Colonic mucosa (tissue), 4 donors: ENCODE measurements at regions not wholly inside any gene's neighbourhood (a gene's known extent, or its start where the extent isn't known, plus 50 kb on each side); places are given as distances from the start of the nearest gene placed in this dataset.

ENCODE experiments used
- DNase-seq: peaks from one replicate; pipeline ENCODE4 v3.0.0-alpha.2; 2020
- H3K27ac ChIP-seq: fragments of 200-600 bp; one replicate; pipeline ENCODE4 v1.8.0; 2021
- H3K27me3 ChIP-seq: fragments of 200-600 bp; one replicate; pipeline ENCODE4 v1.8.0; 2021
- H3K36me3 ChIP-seq: fragments of 200-600 bp; one replicate; pipeline ENCODE4 v1.8.0; 2021
- H3K4me1 ChIP-seq: fragments of 200-600 bp; one replicate; pipeline ENCODE4 v1.8.0; 2021; ENCODE audit warnings: mild to moderate bottlenecking
- H3K4me3 ChIP-seq: fragments of 200-600 bp; one replicate; pipeline ENCODE4 v1.8.0; 2021
- H3K9ac ChIP-seq, 2 donors: one replicate each; pipeline ENCODE4 v1.7.0; 2013; ENCODE audit warnings: control low read depth in 2 of 2, low read depth in 2 of 2, low read length in 2 of 2
- H3K9me3 ChIP-seq: fragments of 200-600 bp; one replicate; pipeline ENCODE4 v1.8.0; 2021
- intact Hi-C: fragments of 100-400 bp; cut with DNase I; formaldehyde crosslinking; loops from one replicate; pipeline ENCODE4 v1.14.1; 2022
- TF ChIP-seq, protein P1 (sequence below): fragments of 200-600 bp; IDR thresholded peaks from one replicate; pipeline ENCODE4 v1.8.0; 2022; ENCODE audit warnings: antibody characterized with exemption, mild to moderate bottlenecking
- donor health status: healthy.
- donor health status: DM: no; HTN: no; CAD: no.
- donor health status: DM: no; HTN: no; CAD: no.

DNA sequence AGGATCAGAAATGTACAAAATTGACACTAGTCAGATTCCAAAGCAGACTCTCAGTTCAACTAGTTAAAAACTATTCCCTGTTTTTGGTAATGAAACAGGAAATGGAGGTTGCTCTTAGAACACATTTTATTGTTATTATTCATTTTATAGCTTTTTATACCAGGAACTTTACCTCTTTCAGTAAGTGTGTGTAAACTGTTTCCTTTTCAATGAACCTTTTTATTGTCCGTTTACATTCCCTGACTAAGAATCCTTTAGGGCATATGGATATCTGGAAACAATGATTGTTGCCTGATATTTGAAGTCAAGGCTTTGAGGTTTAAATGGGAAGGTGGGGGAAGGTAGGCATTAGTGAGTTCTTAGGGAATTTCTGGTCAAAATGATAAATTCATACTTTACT, 1511.4 kb downstream of the ADGRL3 start:
- Histone ChIP-seq H3K9me3 (no peaks in the 10 kb centered on the region), H3K9ac (no peak overlapping the region), H3K4me3 (no peak overlapping the region), H3K27me3 (no peaks in the 10 kb centered on the region), H3K4me1 (no peaks in the 10 kb centered on the region), H3K36me3 (no peaks in the 10 kb centered on the region), H3K27ac (no peak overlapping the region)
- DNase-seq, result no peak
- intact Hi-C loops, result no loop called here
- TF ChIP-seq, protein P1, sequence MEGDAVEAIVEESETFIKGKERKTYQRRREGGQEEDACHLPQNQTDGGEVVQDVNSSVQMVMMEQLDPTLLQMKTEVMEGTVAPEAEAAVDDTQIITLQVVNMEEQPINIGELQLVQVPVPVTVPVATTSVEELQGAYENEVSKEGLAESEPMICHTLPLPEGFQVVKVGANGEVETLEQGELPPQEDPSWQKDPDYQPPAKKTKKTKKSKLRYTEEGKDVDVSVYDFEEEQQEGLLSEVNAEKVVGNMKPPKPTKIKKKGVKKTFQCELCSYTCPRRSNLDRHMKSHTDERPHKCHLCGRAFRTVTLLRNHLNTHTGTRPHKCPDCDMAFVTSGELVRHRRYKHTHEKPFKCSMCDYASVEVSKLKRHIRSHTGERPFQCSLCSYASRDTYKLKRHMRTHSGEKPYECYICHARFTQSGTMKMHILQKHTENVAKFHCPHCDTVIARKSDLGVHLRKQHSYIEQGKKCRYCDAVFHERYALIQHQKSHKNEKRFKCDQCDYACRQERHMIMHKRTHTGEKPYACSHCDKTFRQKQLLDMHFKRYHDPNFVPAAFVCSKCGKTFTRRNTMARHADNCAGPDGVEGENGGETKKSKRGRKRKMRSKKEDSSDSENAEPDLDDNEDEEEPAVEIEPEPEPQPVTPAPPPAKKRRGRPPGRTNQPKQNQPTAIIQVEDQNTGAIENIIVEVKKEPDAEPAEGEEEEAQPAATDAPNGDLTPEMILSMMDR, result no peak

DNA sequence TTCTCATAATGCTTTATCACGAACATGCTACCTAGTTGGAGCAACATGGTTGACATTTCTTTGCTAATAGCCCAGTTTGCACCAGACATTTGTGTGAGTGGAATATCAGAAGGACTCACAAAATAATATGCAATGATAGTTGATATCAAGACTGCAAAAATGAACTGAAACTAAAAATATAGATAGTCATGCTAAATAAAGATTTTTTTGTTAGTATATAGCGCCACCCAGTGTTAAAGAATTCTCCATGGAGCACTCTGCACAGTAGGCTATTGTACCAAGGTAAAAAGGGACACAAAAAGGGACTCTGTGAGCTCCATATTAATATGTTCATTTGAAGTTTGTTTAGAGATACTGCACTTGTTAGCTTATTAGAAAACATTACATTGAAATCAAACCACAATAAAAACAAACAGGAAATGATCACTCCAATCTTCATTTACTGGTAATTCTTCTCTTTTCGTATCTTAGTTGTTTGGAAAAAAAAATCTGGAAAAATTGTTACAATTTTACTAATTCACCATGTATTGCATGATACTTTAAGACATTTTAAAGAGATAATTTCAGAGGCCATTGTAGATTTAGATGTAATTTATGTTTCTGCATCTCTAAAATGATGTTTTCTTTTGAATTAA, 1509.6 kb downstream of the ADGRL3 start:
- H3K27me3 ChIP-seq, result no peaks in the 10 kb centered on the region
- intact Hi-C loops, result no loop called here
- no peaks in the 10 kb centered on the region for H3K9me3 ChIP-seq
- H3K27ac ChIP-seq, result no peak overlapping the region
- H3K36me3 ChIP-seq, result no peaks in the 10 kb centered on the region
- H3K4me1 ChIP-seq, result no peaks in the 10 kb centered on the region
- no peak overlapping the region for H3K9ac ChIP-seq
- DNase-seq, result no peak
- TF ChIP-seq, protein P1, result peak; percentile 63
- no peak overlapping the region for H3K4me3 ChIP-seq

DNA sequence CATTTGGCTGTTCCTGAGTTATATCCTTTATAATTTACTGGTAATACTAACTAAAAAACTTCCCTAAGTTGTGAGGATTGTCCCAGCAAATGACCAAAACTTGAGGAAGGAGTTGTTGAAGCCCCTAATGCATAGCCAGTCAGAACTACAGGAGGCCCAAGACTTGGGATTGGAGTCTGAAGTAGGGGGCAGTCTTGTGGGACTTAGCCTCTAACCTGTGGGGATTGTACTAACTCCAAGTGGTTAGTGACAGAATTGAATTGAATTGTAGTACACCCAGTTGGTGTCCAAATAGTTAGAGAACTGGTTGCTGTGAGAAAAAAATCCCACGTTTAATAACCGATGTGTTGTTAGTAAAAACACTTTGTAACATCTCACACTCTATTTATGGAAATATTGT, 1506.3 kb downstream of the ADGRL3 start:
- no peaks in the 10 kb centered on the region for H3K9me3 ChIP-seq
- H3K9ac ChIP-seq, result no peak overlapping the region
- DNase-seq, result no peak
- intact Hi-C loops, result no loop called here
- no peaks in the 10 kb centered on the region for H3K36me3 ChIP-seq
- H3K27ac ChIP-seq, result no peak overlapping the region
- no peaks in the 10 kb centered on the region for H3K27me3 ChIP-seq
- H3K4me3 ChIP-seq, result no peak overlapping the region
- no peaks in the 10 kb centered on the region for H3K4me1 ChIP-seq
- TF ChIP-seq, protein P1, result no peak

DNA sequence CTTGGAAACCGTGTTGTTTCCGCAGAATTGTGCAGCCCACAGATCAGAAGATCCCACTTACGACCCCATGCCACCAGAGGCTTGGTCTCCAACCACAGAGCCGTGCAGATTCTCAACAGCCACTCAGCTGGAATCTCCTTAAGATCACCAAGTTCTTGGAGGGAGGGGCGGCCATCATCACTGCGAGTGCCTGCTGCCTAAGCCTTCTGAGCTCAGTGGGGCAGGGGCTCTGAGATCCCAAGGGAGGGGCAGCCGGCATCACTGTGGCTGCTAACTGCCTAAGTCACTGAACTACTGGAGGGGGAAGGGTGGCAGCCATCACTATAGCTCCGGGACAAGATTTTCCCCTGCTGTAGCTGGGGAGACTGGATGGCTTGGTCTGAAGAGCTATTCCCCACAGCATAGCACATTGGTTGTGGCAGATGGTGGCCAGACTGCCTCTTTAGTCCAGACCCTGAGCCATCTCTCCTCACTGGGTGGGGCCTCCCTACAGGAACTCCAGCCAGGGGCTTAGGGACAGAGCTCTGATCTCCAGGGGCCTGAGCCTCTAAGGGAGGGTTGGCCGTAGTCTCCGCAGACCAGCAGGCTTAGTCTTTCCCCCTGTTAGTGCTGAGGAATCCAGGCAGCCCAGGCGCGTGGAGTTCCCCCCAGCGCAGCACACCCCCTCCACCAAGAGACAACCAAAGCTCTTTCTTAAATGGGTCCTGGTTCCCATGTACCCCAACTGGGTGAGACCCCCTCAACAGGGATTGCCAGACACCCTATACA, 1483.9 kb downstream of the ADGRL3 start:
- no peak overlapping the region for H3K9ac ChIP-seq
- no peaks in the 10 kb centered on the region for H3K36me3 ChIP-seq
- H3K27ac ChIP-seq, result no peak overlapping the region
- DNase-seq, result no peak
- intact Hi-C loops, result no loop called here
- TF ChIP-seq, protein P1, result no peak
- H3K9me3 ChIP-seq, result no peaks in the 10 kb centered on the region
- H3K4me1 ChIP-seq, result no peaks in the 10 kb centered on the region
- H3K4me3 ChIP-seq, result no peak overlapping the region
- H3K27me3 ChIP-seq, result no peaks in the 10 kb centered on the region

DNA sequence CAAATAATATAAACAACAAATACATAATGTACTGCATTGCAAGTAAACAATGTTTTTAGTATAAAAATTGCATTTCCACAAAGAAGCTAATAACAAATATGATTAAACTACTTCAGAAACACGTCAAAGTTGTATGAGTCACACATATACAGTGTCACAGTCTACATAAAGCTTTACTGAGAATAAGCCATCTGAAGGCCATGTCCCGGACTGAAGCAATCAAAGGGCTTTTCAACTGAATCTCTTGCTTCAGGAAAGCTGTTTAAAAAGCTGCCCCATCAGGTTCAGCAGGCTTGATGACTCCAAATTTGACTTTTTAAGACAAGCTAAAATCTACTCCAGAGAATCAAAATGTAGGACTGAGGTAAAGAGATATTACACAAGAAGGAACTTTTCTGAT, 1476.8 kb downstream of the ADGRL3 start:
- no peaks in the 10 kb centered on the region for H3K4me1 ChIP-seq
- intact Hi-C loops, result no loop called here
- no peaks in the 10 kb centered on the region for H3K27me3 ChIP-seq
- H3K27ac ChIP-seq, result no peak overlapping the region
- no peaks in the 10 kb centered on the region for H3K9me3 ChIP-seq
- H3K36me3 ChIP-seq, result no peaks in the 10 kb centered on the region
- no peak overlapping the region for H3K9ac ChIP-seq
- DNase-seq, result no peak
- no peak overlapping the region for H3K4me3 ChIP-seq
- TF ChIP-seq, protein P1, result no peak
